ENCODE measurements at regions not wholly inside any gene's neighbourhood (a gene's known extent, or its start where the extent isn't known, plus 50 kb on each side); places are given as distances from the start of the nearest gene placed in this dataset.

- H3K36me3 Mint-ChIP-seq (ENCODE audit: insufficient read depth in 1 of 3, low read depth in 3 of 3): no peaks in the 10 kb centered on the region; a peak in 1 of 7 replicates
- no peak overlapping the region for H3K18ac ChIP-seq (ENCODE audit: insufficient read length, low read depth, low read length)
Observed at GRCh38 chr19:30722761-30723160, 350.6 kb downstream of the ZNF536 start.

More at GRCh38 chr19:30722761-30723160, 350.6 kb downstream of the ZNF536 start:
- Mint-ChIP-seq H3K27me3 (ENCODE audit: low read depth) (peaks cover 5% of the 10 kb centered on the region), H3K4me1 (peaks cover 13 to 20% of the 10 kb centered on the region in 2 experiments), H3K4me3 (no peak overlapping the region; a peak in 1 of 5 replicates), H3K27ac (no peak overlapping the region), H3K9me3 (no peaks in the 10 kb centered on the region; a peak in 1 of 5 replicates)
- Histone ChIP-seq H3K4ac (ENCODE audit: low read depth, low read length) (no peak overlapping the region), H3K79me1 (ENCODE audit: insufficient read depth, low read depth, low read length, poor library complexity, severe bottlenecking) (no peaks in the 10 kb centered on the region), H3K9ac (ENCODE audit: extremely low read depth, insufficient read length, low read length) (no peak overlapping the region), H3K23me2 (ENCODE audit: insufficient read length, low read depth, low read length, poor library complexity, severe bottlenecking) (peaks cover 7% of the 10 kb centered on the region), H4K91ac (ENCODE audit: insufficient read length, low read depth, low read length) (no peak overlapping the region), H3T11ph (ENCODE audit: low read length) (no peak overlapping the region), H3K79me2 (ENCODE audit: insufficient read depth, low read length) (no peaks in the 10 kb centered on the region), H3K4me1 (ENCODE audit: insufficient read depth, low read length) (no peaks in the 10 kb centered on the region), H2BK12ac (ENCODE audit: insufficient read length, low read depth, low read length) (no peak overlapping the region), H2AK5ac (ENCODE audit: insufficient read length, low read length) (no peak overlapping the region), H2BK120ac (ENCODE audit: low read depth, low read length, poor library complexity, severe bottlenecking) (no peak overlapping the region), H4K8ac (replicated peaks; ENCODE audit: insufficient read length, low read depth, low read length) (no peak overlapping the region), H2BK5ac (ENCODE audit: insufficient read length, low read length) (no peak overlapping the region), H3K27me3 (ENCODE audit: insufficient read depth, low read length) (no peaks in the 10 kb centered on the region), H2BK15ac (ENCODE audit: low read depth, low read length) (no peak overlapping the region), H3K27ac (ENCODE audit: insufficient read length, low read depth, low read length) (no peak overlapping the region), H3K23ac (ENCODE audit: insufficient read length, low read depth, low read length) (no peak overlapping the region), H3K14ac (ENCODE audit: insufficient read depth, low read length) (no peak overlapping the region), H3K4me2 (ENCODE audit: insufficient read depth, insufficient read length, low read length) (no peak overlapping the region), H2AFZ (ENCODE audit: low read length) (no peak overlapping the region), H4K5ac (ENCODE audit: insufficient read length, low read depth, low read length) (no peak overlapping the region), H2BK20ac (ENCODE audit: low read depth, low read length, poor library complexity, severe bottlenecking) (no peak overlapping the region), H3K56ac (ENCODE audit: insufficient read length, low read depth, low read length) (no peak overlapping the region), H4K20me1 (ENCODE audit: control insufficient read depth, insufficient read depth, insufficient read length) (no peaks in the 10 kb centered on the region), H3K9me3 (ENCODE audit: control insufficient read depth, low read depth, low read length) (no peaks in the 10 kb centered on the region)
- DNase-seq: no peak
- no peak for TF ChIP-seq CTCF (conservative IDR thresholded peaks at IDR 0.05)
- WGBS (ENCODE audit: extremely low coverage, insufficient read length, low lambda C conversion rate): no CpG with 5 or more reads among the region's 9 CpGs

All from H9 (cell line).